Brain microvascular endothelial cell (primary cell): ENCODE measurements at regions not wholly inside any gene's neighbourhood (a gene's known extent, or its start where the extent isn't known, plus 50 kb on each side); places are given as distances from the start of the nearest gene placed in this dataset.

Source experiments
- DNase-seq: peaks from one replicate; pipeline ENCODE4 v3.0.0-alpha.2; 2020
- H3K27ac ChIP-seq: fragments of 250-450 bp; sonication (Bioruptor Pico); 2 replicates; pipeline ENCODE4 v1.5.1; 2020; ENCODE audit warnings: mild to moderate bottlenecking, moderate library complexity
- H3K27me3 ChIP-seq: fragments of 250-450 bp; sonication (Bioruptor Pico); replicated peaks from 2 replicates; pipeline ENCODE4 v1.5.1; 2020; ENCODE audit warnings: mild to moderate bottlenecking
- H3K36me3 ChIP-seq: fragments of 250-450 bp; sonication (Bioruptor Pico); replicated peaks from 2 replicates; pipeline ENCODE4 v1.5.1; 2020; ENCODE audit warnings: mild to moderate bottlenecking
- H3K4me3 ChIP-seq: 2 replicates; pipeline ENCODE4 v1.5.1; 2011; ENCODE audit warnings: low read depth, mild to moderate bottlenecking, control low read depth, low read length, moderate library complexity
- CTCF ChIP-seq: IDR thresholded peaks from 2 replicates; pipeline ENCODE4 v1.5.1; 2011; ENCODE audit warnings: low read depth, mild to moderate bottlenecking, moderate library complexity, low read length, control low read depth, inconsistent platforms; ENCODE audit errors: missing control alignments
- in situ Hi-C: cut with HindIII; loops from 2 replicates; pipeline ENCODE4 v1.10.0; 2017; ENCODE audit warnings: low sequenced_read_pairs, low pct_ligation_motif_present

- Histone ChIP-seq H3K27me3 (no peaks in the 10 kb centered on the region), H3K4me3 (no peak overlapping the region), H3K36me3 (no peaks in the 10 kb centered on the region), H3K27ac (no peak overlapping the region)
- no peak for TF ChIP-seq CTCF
- in situ Hi-C loops, result no loop called here
- DNase-seq, result no peak
Observed at GRCh38 chr5:147073098-147073497, 161.7 kb upstream of the STK32A start.

- in situ Hi-C loops, result no loop called here
- TF ChIP-seq CTCF, result no peak
- DNase-seq, result no peak
- no peaks in the 10 kb centered on the region for H3K27me3 ChIP-seq
- H3K27ac ChIP-seq, result no peak overlapping the region
- H3K4me3 ChIP-seq, result no peak overlapping the region
- no peaks in the 10 kb centered on the region for H3K36me3 ChIP-seq
Observed at GRCh38 chr5:147075187-147075586, 159.6 kb upstream of the STK32A start.

DNA sequence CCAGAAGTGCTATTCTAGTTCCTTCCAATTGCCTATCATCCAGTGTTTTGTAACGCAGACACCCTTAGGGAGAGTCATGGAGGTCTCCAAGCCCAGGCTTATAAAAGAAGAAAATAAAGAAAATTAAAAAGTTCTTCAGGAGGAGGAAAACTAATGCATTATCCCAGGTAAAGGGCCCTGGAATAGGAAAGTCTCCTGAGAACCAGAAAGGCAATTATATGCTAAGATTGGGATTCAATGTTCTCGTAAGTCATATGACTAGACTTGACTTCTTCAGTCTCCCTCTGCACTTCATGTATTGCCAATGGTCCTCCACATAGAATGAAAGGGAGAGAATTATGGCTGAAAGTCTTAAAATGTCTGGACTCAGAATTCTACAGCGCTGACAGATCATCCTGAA is 154.4 kb upstream of the STK32A start:
- Histone ChIP-seq H3K4me3 (no peak overlapping the region), H3K36me3 (no peaks in the 10 kb centered on the region), H3K27me3 (no peaks in the 10 kb centered on the region), H3K27ac (no peak overlapping the region)
- no peak for TF ChIP-seq CTCF
- in situ Hi-C loops, result no loop called here
- DNase-seq, result no peak

GRCh38 chr5:147081311-147081764 is 153.5 kb upstream of the STK32A start:
- Histone ChIP-seq H3K27me3 (no peaks in the 10 kb centered on the region), H3K36me3 (no peaks in the 10 kb centered on the region), H3K27ac (no peak overlapping the region), H3K4me3 (no peak overlapping the region)
- in situ Hi-C loops, result no loop called here
- no peak for TF ChIP-seq CTCF
- DNase-seq, result no peak

DNA sequence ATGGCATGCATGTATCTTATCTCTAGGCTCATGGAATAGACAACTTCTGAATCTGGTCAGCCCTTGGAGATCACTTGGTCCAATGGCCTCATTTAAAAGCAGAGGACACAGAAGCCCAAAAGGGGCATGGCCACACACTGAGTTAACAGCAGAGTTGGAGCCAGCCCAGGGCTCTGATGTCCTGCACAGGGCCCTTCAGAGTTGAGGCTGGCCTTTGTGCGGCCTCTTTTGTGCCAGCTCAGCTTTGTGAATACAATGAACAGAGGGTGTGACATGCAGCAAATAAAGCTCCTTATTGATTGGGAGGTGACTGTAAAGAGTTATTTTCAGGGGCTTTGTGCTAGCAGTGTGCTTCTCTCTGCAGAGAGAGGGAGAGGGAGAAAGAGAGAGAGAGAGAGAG is 150.1 kb upstream of the STK32A start:
- Histone ChIP-seq H3K4me3 (no peak overlapping the region), H3K27ac (no peak overlapping the region), H3K36me3 (no peaks in the 10 kb centered on the region), H3K27me3 (no peaks in the 10 kb centered on the region)
- TF ChIP-seq CTCF, result no peak
- no peak for DNase-seq
- in situ Hi-C loops, result no loop called here

DNA sequence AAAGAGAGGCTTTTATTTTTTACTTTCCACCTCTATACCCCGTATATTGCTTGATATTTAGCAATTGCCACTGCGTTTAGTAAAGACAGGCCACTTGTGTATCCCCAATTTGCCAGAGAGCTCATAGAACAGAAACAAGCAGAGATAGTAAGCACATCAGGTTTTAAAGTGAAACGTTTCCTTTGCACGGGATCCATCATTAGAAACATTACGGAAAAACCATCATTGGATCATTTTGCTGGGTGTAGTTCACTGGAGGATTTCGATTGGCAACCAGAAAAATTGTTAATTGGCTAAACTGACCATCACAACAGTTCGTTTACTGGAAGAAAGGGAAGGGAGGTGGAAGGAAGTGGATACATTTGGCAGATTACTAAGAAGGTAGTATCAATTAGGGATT is 149.4 kb upstream of the STK32A start:
- no peak for DNase-seq
- Histone ChIP-seq H3K27me3 (no peaks in the 10 kb centered on the region), H3K36me3 (no peaks in the 10 kb centered on the region), H3K27ac (no peak overlapping the region), H3K4me3 (no peak overlapping the region)
- in situ Hi-C loops, result no loop called here
- no peak for TF ChIP-seq CTCF
